NCI-H1092 (cell line): ENCODE measurements at regions not wholly inside any gene's neighbourhood (a gene's known extent, or its start where the extent isn't known, plus 50 kb on each side); places are given as distances from the start of the nearest gene placed in this dataset.

Source experiments
- DNase-seq: peaks from one replicate; lab custom pipeline; 2025; lab: John Stamatoyannopoulos, UW

DNA sequence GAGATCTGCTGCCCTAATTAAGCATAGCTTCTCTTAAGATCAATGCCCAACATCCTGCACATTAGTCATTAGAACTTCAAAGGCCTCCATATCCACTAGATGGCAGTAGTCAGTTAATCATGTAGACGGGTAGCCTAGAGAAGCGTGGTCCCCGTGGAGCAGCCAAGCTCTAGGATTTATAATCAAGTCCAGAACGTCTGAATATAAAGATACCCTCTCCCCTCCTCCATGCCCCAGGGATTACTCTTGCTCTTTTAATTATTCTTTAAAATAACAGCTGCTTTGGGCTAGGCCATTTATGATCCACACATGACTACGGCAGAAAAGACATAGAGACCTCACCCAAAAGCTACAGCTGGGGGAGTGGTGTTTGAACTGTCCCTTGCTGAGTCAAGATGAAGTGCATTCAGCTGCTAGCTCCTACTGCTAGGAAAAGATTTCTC lies 327.6 kb upstream of the PLET1 start:
- DNase-seq = peak; percentile 89

DNA sequence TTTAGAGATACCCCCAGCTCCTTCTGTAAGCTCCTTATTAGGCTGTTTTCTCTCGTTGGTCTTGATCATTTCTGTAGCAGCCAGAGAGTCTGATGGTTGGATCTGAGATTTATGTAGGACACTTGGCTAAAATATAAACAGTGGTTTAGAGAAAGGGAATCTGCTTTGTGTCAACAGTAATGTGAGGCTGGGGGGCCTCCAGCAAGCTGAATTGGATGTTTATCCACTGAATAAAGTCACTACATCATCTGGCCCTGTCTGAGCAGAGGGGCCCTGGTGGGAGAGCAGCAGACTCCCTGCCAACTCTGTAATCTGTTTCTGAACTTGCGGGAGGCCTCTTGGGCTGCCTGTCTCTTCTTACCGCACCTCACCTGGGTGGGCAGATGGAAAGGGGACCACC lies 328.5 kb upstream of the PLET1 start:
- no peak for DNase-seq

DNA sequence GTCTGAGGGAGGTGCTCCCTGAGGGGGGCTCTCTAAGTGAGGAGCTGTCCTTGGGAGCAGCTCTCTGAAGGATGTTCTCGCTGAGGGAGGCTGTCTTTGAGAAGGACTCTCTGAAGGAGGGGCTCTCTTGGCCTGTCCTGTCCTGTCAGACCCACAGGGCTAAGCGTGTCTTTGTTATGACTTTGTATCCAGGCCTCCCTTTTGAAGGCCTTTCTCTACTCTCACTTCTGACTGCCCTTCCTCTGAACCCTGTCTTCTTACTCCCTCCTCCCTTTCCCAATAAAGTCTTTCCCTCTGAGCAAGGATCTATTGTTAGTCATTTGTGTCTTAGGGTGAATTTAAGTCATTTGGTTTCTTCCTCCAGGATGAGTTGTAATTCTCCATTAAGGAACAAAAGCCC lies 330.1 kb upstream of the PLET1 start:
- DNase-seq = no peak

DNA sequence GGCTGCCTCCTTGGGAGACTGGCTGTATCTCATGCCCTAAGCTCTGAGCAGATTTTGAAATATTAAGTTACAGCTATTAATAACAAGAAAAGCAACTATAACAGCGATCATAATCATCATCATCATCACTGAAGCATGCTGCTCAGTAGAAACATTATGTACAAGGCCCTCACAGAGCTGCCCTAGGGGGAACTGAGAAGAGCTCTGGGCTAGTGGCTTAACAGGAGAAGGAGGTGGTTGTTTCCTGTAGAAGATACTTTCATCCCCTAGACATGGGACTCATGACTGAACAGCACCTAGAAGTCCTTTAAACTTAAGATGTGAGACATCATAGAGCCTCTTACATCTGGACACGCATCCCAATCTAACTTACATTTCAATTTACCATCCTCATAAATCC lies 332.8 kb upstream of the PLET1 start:
- DNase-seq = no peak

DNA sequence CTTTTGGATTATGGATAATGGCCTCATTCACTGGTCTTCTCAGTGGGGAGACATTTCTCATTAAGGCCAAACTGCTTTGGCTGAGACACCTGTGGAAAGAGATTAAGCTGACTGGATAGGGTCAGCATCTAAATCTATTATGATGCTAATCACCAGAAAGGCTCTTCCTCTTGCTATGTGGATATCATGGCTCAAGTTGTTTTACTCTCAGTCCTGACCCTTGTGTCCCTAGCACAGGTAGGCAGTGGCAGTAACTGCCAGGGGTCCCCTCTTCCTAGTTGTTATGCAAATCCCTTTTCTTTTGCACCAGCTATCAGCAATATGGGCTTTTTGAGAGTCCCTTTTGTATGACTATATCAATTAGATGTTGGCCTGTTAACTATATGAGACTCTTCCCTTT lies 335.7 kb upstream of the PLET1 start:
- DNase-seq = no peak

DNA sequence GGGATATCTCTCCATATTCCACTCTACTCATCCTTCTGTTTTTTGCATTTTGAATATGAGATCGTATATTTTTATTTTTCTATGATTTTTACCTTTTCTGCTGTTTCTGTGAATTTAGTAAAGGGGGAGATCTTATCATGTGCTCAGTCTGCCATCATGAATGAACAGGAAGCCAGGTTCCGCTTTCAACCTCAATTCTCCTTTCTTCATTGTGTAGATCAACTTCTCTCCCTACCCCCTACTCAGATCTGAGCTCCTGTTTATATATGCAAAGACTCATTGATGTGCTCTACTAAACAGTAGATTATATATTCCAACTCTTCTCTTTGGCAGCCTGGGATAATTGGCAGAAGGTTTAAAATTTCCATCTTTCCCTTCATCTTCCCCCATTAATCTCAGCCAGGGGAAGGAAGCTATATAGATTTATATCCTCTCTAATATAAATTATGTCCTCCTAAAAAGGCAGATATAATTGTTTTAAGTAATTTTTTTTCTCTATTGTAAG lies 336.7 kb upstream of the PLET1 start:
- DNase-seq = no peak

DNA sequence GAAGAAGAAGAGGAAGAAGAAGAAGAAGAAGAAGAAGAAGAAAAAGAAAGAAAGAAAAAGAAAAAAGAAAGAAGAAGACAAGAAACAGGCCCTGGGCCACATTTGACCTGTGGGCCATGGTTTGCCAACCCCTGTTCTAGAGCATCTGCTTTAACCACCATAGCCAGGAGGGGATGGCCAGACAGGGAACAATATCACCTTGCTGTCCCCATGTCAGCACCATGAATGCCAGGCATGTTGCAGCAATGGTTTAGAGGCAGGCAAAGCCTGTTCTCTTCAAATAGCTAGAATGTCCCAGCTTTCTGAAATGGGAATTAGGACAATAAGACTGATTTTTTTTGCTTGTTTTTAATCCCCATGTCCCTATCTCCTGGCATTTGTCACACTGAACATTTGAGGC lies 338.6 kb upstream of the PLET1 start:
- no peak for DNase-seq

DNA sequence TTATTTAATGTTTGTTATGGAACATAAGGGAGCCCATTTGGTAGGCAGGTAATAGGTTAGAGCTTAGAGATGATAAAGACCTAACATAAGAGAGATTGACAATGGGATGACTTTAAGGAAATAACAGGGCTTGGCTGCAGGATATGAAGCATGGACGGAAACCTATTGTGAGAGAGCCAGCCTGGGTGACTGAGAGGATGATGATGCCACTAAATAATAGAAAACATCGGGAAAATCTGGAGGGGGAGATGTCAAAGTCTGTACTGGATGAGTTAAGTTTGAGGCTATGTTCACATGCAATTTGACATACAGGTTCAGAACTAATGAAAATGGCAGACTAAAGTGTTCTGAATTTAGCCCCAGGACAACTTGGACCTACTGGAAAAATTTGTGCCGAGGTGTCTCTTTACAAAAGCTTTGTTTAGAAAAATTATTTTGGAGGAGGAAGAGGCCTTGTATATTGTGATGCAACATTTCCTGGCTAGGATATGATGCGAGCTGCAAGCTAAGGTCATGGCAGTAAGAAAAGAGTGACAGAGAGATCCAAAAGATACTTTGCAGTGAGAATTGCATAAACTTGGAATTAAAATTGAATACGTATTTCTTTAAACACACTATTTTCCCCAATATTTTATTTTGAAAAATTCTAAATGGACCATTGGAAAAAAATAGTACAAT lies 339.3 kb upstream of the PLET1 start:
- DNase-seq = no peak

DNA sequence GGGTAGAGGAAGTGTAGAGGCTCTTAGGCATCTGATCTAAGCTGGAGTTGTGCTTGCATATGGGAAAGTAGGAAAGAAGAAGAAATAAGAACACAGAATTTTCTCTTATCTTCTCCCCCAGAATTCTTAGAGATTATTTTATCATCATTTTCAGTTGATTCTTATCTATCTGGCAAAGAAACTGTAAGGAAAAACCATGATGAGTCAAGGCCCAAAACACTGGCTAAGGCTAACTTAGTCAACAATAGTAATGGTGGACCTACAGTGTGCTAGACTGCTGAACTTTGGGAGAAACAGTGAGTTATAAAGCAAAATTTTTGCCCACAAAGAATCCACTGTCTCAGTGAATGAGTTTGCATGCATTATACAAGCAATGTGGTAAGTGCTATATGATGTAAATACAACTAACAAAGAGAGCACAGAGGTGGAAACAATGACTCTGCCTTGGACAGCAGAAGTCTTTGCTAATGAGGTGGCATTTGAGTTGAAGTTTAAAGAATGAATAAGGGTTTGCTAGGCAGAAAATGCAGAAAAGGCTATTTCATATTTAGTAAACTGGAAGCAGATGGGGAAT lies 344.5 kb upstream of the PLET1 start:
- DNase-seq = no peak

DNA sequence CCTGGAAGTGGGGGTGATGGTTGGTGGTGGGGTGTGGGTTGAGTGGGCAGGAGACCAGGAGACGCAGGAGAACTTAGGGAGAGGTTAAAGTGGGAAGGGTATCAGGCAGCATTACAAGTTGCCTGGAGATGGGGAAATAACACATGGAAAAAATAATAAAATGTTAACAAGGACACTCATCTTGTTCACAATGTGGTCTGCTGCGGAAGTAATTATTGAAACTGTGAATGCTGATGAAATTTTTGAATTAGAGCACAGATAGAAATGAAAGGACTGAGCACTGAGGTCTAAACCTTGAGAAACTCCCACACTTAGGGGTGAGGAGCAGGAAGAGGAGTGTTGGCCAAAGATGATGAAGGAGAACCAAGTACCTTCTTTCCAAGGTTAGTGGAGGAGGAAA lies 346.0 kb upstream of the PLET1 start:
- no peak for DNase-seq

DNA sequence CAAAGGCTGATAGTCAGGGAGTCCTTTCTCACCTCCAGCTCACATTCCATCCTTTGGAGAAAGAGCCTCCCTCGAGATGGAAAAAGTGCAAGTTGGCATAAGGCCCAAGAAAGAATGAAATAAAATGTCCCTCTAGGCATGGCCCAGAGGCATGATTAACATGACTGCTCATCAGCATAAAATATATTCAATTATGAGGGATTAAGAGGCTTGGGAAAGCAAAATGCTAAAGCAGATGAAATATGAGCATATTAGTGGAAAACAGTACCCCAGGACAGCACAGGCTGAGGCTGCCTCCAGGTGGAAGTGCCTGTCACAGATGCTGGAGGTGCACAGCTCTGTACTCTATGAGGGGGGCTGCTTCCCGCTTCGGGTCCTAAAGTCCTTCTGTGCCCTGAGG lies 347.8 kb upstream of the PLET1 start:
- no peak for DNase-seq

DNA sequence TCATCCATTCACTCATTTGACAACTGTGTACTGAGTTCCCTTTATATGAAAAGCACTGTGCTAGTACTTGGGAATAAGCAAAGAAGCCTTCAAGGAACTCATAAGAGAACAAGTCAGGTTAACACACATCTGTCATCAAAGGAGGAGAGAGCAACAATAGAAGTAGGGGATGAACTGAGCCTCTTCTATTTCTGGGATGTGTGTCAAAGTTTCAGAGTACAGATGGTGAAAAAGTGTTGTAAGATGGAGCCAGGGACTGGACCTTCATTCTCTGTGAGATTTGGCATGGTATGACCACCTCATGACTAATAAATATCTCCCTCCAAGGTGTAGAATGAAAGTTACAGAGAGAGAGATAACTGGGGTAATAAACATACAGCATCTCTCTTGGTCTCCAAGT lies 349.8 kb upstream of the PLET1 start:
- no peak for DNase-seq

DNA sequence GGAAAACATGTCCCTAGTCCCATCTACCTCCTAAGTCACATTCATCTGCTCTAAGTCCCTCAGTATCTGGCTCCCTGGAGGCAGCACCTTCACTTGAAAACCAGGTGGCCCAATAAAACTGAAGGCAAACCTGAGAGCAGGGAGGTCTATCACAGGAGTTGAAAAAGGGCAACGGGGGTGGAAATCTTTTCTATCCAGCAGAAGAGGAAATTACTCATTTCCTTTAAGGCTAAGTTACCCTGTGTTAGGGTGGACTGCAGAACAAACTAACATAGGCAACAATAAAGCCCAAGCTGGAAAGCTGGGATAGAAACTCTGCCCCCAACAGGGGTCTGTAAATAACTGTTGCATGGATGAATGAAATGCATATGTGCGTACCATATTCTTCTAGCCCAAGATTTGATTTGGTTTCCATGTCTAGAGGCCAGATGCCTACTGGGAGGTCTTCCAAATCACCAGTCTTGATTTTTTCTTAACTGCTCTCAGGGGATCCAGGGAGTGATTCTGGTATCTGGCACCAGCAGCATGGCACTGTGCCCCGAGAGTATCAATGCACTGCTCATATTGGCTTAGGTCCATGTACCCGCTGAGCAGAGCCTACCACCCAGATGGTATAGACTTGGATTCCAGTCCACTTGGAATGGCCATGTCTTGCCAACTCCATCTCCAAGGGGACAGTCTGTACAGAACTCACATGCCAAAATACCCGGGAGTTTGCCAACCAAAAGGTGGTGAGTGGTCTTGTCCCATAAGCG lies 350.0 kb upstream of the NCAM1 start:
- peak; percentile 97 for DNase-seq

DNA sequence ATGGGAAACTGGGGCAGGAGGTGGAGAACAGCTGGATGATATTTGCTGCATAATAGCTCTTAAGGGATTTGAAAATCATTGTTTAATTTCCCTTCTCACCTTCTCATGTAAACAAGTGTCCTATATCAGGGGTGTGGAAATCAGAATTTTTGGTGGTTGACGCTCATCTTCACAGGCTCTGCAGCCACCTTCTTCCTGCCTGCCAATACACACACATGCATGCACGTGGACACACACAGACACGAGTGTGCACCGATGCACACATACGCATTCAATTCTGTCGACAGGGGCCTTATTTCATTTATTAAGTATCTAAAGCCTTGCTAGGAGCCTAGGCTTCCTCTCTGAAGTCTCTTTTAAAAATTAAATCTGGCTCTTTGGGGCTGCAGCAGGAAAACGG lies 349.4 kb upstream of the NCAM1 start:
- DNase-seq = no peak

DNA sequence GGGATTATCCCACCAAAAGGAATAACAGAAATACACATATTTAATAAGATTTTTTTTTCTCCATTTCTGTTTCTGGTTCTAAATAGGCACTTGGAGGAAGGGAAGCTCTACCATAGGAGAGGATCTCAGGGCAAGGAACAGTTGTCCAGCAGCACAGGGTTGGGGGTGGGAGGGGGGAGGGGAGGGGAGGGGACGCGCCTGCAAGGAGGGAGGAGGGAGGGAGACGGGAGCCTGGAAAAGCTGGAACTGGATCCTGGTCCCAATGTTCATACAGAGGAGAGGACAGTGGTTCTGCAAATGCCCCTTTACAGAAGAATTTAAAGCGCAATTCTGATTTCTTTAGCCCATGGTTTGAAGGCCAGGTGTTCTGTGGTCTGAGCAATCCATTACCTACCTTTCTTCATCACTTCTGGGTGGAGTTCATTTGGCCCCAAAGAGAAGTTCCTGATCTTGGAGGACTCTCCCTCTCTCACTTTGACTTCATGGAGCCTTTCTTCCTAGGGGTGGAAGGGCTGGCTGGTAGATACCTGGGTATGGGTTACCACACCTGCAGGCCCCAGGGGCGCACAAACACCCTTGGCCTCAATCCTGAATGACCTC lies 348.9 kb upstream of the NCAM1 start:
- peak; percentile 14 for DNase-seq

DNA sequence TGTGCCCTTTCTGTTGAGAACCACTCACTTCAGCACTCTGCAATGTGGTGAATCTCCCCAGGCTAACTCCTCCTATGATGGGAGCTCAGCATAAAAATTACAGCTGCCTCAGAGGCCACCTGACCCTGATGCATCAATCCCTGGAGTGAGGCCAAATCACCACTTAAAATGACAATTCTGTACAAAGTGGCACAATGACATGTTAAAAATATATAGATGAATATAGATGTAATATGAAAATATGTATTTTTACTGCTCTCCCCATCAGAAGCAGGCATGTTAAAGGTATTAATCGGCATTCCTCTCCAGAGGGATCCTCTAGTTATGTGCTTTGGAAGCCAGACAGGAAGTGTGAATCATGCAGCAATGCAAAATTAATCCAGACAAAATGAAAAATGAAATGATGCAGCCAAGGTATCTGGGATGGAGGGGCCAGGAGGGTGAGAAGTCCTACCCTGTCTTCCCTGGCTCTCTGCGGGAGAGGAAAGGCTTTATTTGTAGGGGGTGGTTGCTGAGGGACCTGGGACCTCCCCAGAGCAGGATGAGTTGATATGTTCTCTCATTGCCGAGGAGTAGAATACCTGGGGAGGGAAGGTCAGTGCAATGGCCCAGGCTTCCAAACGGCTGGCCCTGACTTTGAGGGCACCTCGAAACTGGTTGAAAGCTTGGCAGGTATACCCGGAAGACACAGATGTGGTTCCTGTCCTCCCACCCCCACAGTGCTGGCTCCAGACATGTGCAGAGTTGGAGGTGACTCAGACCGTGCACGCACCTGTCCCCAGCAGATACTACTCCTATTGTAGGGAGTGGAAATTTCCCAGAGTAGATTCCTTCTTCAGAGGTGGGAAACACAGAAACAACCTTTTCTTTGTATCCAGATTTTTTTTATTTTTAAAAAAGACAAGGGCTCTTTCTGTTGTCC lies 347.9 kb upstream of the NCAM1 start:
- peak; percentile 47 for DNase-seq

DNA sequence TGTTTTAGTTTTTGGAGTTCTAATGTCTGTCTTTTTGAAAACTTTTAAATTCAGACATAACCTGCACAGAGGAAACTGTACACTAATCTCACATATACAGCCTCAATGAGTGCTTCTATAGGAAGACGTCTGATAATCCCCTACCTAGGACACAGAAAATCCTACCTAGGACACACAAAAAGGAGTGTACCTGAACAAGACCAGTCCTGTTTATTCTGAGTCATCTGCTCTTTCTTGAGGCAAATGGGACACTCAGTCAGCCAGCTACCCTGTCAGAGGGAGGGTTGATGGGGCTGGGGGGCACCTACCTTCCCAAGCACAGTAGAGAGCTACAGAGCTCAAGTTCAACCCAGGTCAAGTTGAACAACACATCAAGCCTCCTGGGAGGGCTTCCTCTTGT lies 346.6 kb upstream of the NCAM1 start:
- no peak for DNase-seq

DNA sequence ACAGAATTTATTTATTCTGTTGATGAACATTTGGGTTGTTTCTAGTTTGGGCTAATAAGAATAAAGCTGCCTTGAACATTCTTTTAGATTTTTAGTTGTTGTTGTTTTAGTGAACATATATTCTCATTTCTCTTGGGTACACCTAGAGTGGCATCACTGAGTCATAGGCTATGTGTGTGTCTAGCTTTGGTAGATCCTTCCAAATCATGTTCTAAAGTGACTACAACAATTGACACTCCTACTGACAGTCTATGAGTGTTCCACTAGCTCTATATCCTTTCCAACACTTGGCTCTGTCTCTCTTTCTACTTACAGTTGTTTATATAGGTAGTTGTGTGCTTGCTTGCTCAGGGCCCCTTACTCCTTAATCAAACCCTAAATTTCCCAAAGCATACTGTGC lies 346.0 kb upstream of the NCAM1 start:
- DNase-seq = no peak

DNA sequence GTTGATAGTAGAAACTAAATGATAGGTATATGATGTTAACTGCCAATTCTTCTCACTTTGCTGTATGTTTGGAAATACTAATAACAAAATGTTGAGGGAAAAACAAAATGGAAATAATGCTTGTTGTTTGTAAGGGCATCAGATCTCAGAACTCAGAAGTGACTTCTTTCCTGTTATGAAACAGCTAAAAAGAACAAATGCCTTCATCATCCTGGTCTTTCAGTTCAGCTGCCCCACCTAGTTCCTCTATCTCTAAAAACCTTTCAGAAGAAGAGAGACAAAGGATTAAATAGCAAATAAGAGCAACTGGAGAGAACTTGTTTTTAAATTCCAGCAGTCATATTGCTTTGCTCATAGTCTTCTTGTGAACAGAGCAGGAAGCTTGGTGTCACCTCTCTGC lies 345.3 kb upstream of the NCAM1 start:
- no peak for DNase-seq

DNA sequence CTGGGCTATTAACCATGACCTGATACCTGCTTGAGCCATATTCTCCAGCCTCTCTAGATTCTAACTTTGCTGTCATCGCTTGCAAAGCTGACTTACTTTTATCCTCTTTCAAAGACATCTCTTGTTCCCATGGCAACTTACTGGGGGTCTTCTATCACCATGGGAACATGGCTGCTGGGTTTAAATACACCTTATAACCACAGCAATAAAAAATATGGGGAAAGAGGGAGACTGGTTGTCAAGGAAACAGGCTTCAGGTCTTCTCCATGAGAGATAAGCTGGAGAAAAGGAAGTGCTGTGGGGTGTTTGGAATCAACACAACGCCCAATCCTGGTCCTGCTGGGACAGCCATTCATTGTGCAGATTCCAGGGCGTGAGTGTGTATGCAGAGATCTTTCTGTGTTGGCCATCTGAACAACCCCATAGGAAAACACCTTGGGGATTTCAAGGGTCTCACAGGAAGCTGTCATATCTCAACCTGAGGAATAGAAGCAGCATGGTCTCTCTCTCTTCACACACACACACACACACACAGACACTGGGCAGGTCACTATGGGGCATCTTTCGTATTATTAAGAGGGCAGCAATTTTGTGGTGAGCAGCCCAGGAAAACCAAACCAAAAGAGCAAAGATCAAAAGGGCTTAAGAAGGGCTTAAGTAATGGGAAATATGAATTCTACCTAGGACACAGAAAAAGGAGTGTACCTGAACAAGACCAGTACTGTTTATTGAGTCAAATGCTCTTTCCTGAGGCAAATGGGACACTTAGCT lies 344.7 kb upstream of the NCAM1 start:
- no peak for DNase-seq

DNA sequence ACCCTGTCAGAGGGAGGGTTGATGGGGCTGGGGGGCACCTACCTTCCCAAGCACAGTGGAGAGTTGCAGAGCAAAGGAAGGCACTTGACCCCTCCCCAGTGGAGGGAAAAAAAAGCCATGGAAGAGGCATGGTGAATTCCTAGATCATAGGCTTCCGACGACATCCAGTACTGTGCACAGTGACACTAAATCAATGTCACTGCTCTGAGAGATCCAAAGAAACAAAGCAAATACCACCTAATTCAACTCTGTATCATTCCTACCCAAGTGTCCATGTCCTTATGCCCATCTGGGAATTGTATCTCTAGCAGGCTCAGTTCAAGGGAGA lies 344.2 kb upstream of the NCAM1 start:
- DNase-seq = no peak
